GM19372 (cell line): ENCODE measurements at regions not wholly inside any gene's neighbourhood (a gene's known extent, or its start where the extent isn't known, plus 50 kb on each side); places are given as distances from the start of the nearest gene placed in this dataset.

Experiments
- ATAC-seq: cut with Tn5 transposase; IDR thresholded peaks from one replicate; pipeline ENCODE4 v1.9.1; 2021; ENCODE audit warnings: mild to moderate bottlenecking, low read depth, moderate library complexity; ENCODE audit not compliant: unreplicated experiment

GRCh38 chr12:97313471-97314190 lies 149.0 kb upstream of the RMST start:
- no peak for ATAC-seq

- no peak for ATAC-seq
Measured at GRCh38 chr12:97316321-97316720, 146.3 kb upstream of the RMST start.

GRCh38 chr12:97321621-97322020 lies 141.0 kb upstream of the RMST start:
- no peak for ATAC-seq

GRCh38 chr12:97322388-97322787 lies 140.2 kb upstream of the RMST start:
- no peak for ATAC-seq

GRCh38 chr12:97323154-97323553 lies 139.4 kb upstream of the RMST start:
- ATAC-seq, result no peak

- ATAC-seq, result no peak
Measured at GRCh38 chr12:97324471-97324870, 138.1 kb upstream of the RMST start.

- ATAC-seq, result no peak
Measured at GRCh38 chr12:97335115-97335514, 127.5 kb upstream of the RMST start.

- ATAC-seq, result no peak
Measured at GRCh38 chr12:97336900-97337751, 125.5 kb upstream of the RMST start.

- ATAC-seq, result no peak
Measured at GRCh38 chr12:97342130-97342529, 120.5 kb upstream of the RMST start.

GRCh38 chr12:97347956-97348355 lies 114.6 kb upstream of the RMST start:
- no peak for ATAC-seq

- ATAC-seq, result no peak
Measured at GRCh38 chr12:97358361-97358760, 104.2 kb upstream of the RMST start.

GRCh38 chr12:97359021-97359690 lies 103.4 kb upstream of the RMST start:
- ATAC-seq, result no peak

GRCh38 chr12:97363693-97364092 lies 98.9 kb upstream of the RMST start:
- ATAC-seq, result no peak

- no peak for ATAC-seq
Measured at GRCh38 chr12:97368462-97369163, 94.0 kb upstream of the RMST start.

GRCh38 chr12:97375310-97375709 lies 87.3 kb upstream of the RMST start:
- peak; percentile 71 for ATAC-seq

GRCh38 chr12:97380440-97380839 lies 82.2 kb upstream of the RMST start:
- no peak for ATAC-seq

GRCh38 chr12:97385121-97385520 lies 77.5 kb upstream of the RMST start:
- no peak for ATAC-seq

- ATAC-seq, result no peak
Measured at GRCh38 chr12:97386133-97386581, 76.4 kb upstream of the RMST start.

- no peak for ATAC-seq
Measured at GRCh38 chr12:97387844-97388243, 74.8 kb upstream of the RMST start.

- ATAC-seq, result no peak
Measured at GRCh38 chr12:97394657-97395056, 67.9 kb upstream of the RMST start.

- no peak for ATAC-seq
Measured at GRCh38 chr12:97397008-97397407, 65.6 kb upstream of the RMST start.
